Fibroblast of lung (primary cell): ENCODE measurements at regions not wholly inside any gene's neighbourhood (a gene's known extent, or its start where the extent isn't known, plus 50 kb on each side); places are given as distances from the start of the nearest gene placed in this dataset.

Experiments used
- DNase-seq, 2 donors: peaks; one replicate each; pipeline versions ENCODE4 v3.0.0 to v3.0.0-alpha.2; 2010; ENCODE audit warnings: low read depth in 2 of 2
- H2AFZ ChIP-seq: 2 replicates; pipeline ENCODE4 v1.5.1; 2012; ENCODE audit warnings: low read length, control low read depth, inconsistent platforms
- H3K27ac ChIP-seq: 2 replicates; pipeline ENCODE4 v1.5.1; 2011; ENCODE audit warnings: low read length, control low read depth; ENCODE audit not compliant: insufficient read depth
- H3K27me3 ChIP-seq: 2 replicates; pipeline ENCODE4 v1.5.1; 2011; ENCODE audit warnings: mild to moderate bottlenecking, low read length; ENCODE audit not compliant: control insufficient read depth, insufficient read depth
- H3K36me3 ChIP-seq: 2 replicates; pipeline ENCODE4 v1.5.1; 2011; ENCODE audit warnings: low read length; ENCODE audit not compliant: control insufficient read depth, insufficient read depth
- H3K4me1 ChIP-seq: 2 replicates; pipeline ENCODE4 v1.5.1; 2011; ENCODE audit warnings: low read length; ENCODE audit not compliant: control insufficient read depth, insufficient read depth; ENCODE audit errors: extremely low read depth
- H3K4me2 ChIP-seq: 2 replicates; pipeline ENCODE4 v1.5.1; 2011; ENCODE audit warnings: low read length, control low read depth; ENCODE audit not compliant: insufficient read depth; ENCODE audit errors: extremely low read depth
- H3K4me3 ChIP-seq, 4 experiments: fragments of 200-600 bp in 1 of 4; sonication (generic) in 1 of 4; replicated peaks in 1 of 4; 2 replicates each; pipeline ENCODE4 v1.5.1; 2011 to 2016; ENCODE audit warnings: low read length in 4 of 4, low read depth in 3 of 4, mild to moderate bottlenecking in 3 of 4, control low read depth in 2 of 4, inconsistent platforms in 1 of 4, mixed read lengths in 1 of 4; ENCODE audit not compliant: insufficient read depth in 1 of 4; ENCODE audit errors: control extremely low read depth in 1 of 4
- H3K79me2 ChIP-seq: 2 replicates; pipeline ENCODE4 v1.5.1; 2012; ENCODE audit warnings: mild to moderate bottlenecking, low read length, inconsistent platforms; ENCODE audit not compliant: control insufficient read depth, insufficient read depth
- H3K9ac ChIP-seq: 2 replicates; pipeline ENCODE4 v1.5.1; 2011; ENCODE audit warnings: mild to moderate bottlenecking, low read length, control low read depth; ENCODE audit not compliant: insufficient read depth
- H3K9me3 ChIP-seq: 2 replicates; pipeline ENCODE4 v1.5.1; 2012; ENCODE audit warnings: low read depth, low read length; ENCODE audit not compliant: control insufficient read depth, insufficient read depth
- H4K20me1 ChIP-seq: 2 replicates; pipeline ENCODE4 v1.5.1; 2011; ENCODE audit warnings: low read length; ENCODE audit not compliant: control insufficient read depth, insufficient read depth; ENCODE audit errors: extremely low read depth
- CTCF ChIP-seq, 2 donors: IDR thresholded peaks in 1 of 2; conservative IDR thresholded peaks in 1 of 2; 1 replicate in 1 of 2; 2 replicates in 1 of 2; pipeline ENCODE4 v1.5.1; 2011 to 2012; ENCODE audit warnings: low read length in 2 of 2, control low read depth in 1 of 2, inconsistent platforms in 1 of 2, low read depth in 1 of 2, mild to moderate bottlenecking in 1 of 2
- EZH2 ChIP-seq: IDR thresholded peaks from 2 replicates; pipeline ENCODE4 v1.5.1; 2012; ENCODE audit warnings: low read length, control low read depth, mild to moderate bottlenecking; ENCODE audit errors: missing control alignments

GRCh38 chr1:82718719-82719419, 918.1 kb downstream of the ADGRL2 start:
- DNase-seq: no peak
- no peaks in the 10 kb centered on the region for H3K79me2 ChIP-seq
- H4K20me1 ChIP-seq: no peaks in the 10 kb centered on the region
- no peak overlapping the region for H2AFZ ChIP-seq
- H3K27me3 ChIP-seq: no peaks in the 10 kb centered on the region
- TF ChIP-seq EZH2: no peak
- no peak for TF ChIP-seq CTCF (conservative IDR thresholded peaks at IDR 0.05 in 1 of 2, IDR thresholded peaks at IDR 0.05 in 1 of 2; ENCODE audit: low read depth in 1 of 2, low read length in 2 of 2)
- no peak overlapping the region for H3K4me2 ChIP-seq
- no peaks in the 10 kb centered on the region for H3K9me3 ChIP-seq
- H3K9ac ChIP-seq: no peak overlapping the region
- no peaks in the 10 kb centered on the region for H3K36me3 ChIP-seq
- H3K4me1 ChIP-seq: no peaks in the 10 kb centered on the region
- no peak overlapping the region for H3K4me3 ChIP-seq
- H3K27ac ChIP-seq: no peak overlapping the region

GRCh38 chr1:82710091-82710490, 909.4 kb downstream of the ADGRL2 start:
- Histone ChIP-seq H2AFZ (no peak overlapping the region), H3K4me2 (no peak overlapping the region), H3K27me3 (no peaks in the 10 kb centered on the region), H3K4me3 (no peak overlapping the region), H3K9ac (no peak overlapping the region), H3K4me1 (no peaks in the 10 kb centered on the region), H4K20me1 (no peaks in the 10 kb centered on the region), H3K79me2 (no peaks in the 10 kb centered on the region), H3K27ac (no peak overlapping the region), H3K36me3 (no peaks in the 10 kb centered on the region), H3K9me3 (no peaks in the 10 kb centered on the region)
- DNase-seq: peak in 1 of 2 donors; percentile 20
- TF ChIP-seq EZH2 (no peak), CTCF (conservative IDR thresholded peaks at IDR 0.05 in 1 of 2, IDR thresholded peaks at IDR 0.05 in 1 of 2; ENCODE audit: low read depth in 1 of 2, low read length in 2 of 2) (no peak)

DNA sequence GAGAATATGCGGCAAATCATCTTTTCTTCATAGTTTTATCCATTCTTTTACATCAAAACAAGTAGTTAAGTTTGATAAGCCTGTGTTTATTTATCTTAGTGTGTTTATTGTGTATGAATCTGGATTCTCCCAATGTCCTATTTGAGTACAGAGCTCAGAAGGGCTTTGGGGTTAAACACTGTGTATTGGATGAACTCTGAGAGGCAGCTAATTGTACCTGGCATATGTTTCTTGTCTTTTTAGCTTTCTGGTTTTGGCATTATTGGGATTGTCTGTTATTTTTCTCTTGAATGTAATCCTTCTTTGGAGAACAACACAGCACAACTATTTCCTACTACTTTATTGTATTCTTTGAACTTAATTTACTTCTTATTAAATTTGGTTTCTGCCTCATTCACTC, 906.9 kb downstream of the ADGRL2 start:
- Histone ChIP-seq H3K4me2 (no peak overlapping the region), H3K4me1 (no peaks in the 10 kb centered on the region), H4K20me1 (no peaks in the 10 kb centered on the region), H3K4me3 (no peak overlapping the region), H3K36me3 (no peaks in the 10 kb centered on the region), H2AFZ (no peak overlapping the region), H3K27me3 (no peaks in the 10 kb centered on the region), H3K9me3 (no peaks in the 10 kb centered on the region), H3K9ac (no peak overlapping the region), H3K27ac (no peak overlapping the region), H3K79me2 (no peaks in the 10 kb centered on the region)
- TF ChIP-seq CTCF (conservative IDR thresholded peaks at IDR 0.05 in 1 of 2, IDR thresholded peaks at IDR 0.05 in 1 of 2; ENCODE audit: low read depth in 1 of 2, low read length in 2 of 2) (no peak), EZH2 (no peak)
- no peak for DNase-seq
